ENCODE measurements at regions not wholly inside any gene's neighbourhood (a gene's known extent, or its start where the extent isn't known, plus 50 kb on each side); places are given as distances from the start of the nearest gene placed in this dataset.

DNA sequence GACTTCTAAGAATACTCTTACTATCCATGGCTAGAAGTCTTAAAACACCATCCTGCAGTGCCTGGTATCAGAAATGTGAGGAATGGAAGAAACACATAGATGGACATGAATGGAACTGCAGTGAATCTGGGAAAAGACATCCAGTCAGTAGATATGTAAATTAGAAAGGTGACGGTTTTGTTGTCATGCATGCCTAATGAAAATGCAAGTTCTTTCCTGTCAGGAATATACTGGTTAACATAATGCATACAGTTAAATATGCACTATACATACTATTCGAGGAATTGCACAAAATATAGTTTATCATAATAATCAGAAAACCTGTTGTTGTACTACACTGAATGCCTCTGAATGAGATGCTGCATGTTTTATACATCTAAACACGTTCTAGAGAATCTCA, 190.6 kb upstream of the ITGA4 start:
- TF ChIP-seq, protein P1, sequence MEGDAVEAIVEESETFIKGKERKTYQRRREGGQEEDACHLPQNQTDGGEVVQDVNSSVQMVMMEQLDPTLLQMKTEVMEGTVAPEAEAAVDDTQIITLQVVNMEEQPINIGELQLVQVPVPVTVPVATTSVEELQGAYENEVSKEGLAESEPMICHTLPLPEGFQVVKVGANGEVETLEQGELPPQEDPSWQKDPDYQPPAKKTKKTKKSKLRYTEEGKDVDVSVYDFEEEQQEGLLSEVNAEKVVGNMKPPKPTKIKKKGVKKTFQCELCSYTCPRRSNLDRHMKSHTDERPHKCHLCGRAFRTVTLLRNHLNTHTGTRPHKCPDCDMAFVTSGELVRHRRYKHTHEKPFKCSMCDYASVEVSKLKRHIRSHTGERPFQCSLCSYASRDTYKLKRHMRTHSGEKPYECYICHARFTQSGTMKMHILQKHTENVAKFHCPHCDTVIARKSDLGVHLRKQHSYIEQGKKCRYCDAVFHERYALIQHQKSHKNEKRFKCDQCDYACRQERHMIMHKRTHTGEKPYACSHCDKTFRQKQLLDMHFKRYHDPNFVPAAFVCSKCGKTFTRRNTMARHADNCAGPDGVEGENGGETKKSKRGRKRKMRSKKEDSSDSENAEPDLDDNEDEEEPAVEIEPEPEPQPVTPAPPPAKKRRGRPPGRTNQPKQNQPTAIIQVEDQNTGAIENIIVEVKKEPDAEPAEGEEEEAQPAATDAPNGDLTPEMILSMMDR (IDR thresholded peaks at IDR 0.05) = no peak
- TF ChIP-seq POLR2A (IDR thresholded peaks at IDR 0.05) (no peak), POLR2AphosphoS5 (IDR thresholded peaks at IDR 0.05) (no peak), EP300 (IDR thresholded peaks at IDR 0.05; ENCODE audit: low read depth) (no peak)
